Upper lobe of right lung (tissue), 1 donor: ENCODE measurements at regions not wholly inside any gene's neighbourhood (a gene's known extent, or its start where the extent isn't known, plus 50 kb on each side); places are given as distances from the start of the nearest gene placed in this dataset.

Experiments used
- ATAC-seq: fragments of 200-7000 bp; cut with Tn5 transposase; one replicate; pipeline ENCODE4 v1.9.1; 2020; ENCODE audit warnings: mild to moderate bottlenecking, moderate library complexity
- DNase-seq: peaks from one replicate; pipeline ENCODE4 v3.0.0-alpha.2; 2020
- H3K27ac ChIP-seq: fragments of 200-600 bp; one replicate; pipeline ENCODE4 v1.8.0; 2022
- H3K27me3 ChIP-seq: fragments of 200-600 bp; one replicate; pipeline ENCODE4 v1.8.0; 2022; ENCODE audit warnings: mild to moderate bottlenecking
- H3K36me3 ChIP-seq: fragments of 200-600 bp; one replicate; pipeline ENCODE4 v1.8.0; 2022
- H3K4me1 ChIP-seq: fragments of 200-600 bp; one replicate; pipeline ENCODE4 v1.8.0; 2022
- H3K4me3 ChIP-seq: fragments of 200-600 bp; one replicate; pipeline ENCODE4 v1.8.0; 2022; ENCODE audit warnings: mild to moderate bottlenecking
- H3K9me3 ChIP-seq: fragments of 200-600 bp; one replicate; pipeline ENCODE4 v1.8.0; 2022
- CTCF ChIP-seq: fragments of 200-600 bp; IDR thresholded peaks from one replicate; pipeline ENCODE4 v1.8.0; 2022; ENCODE audit warnings: antibody characterized with exemption
- intact Hi-C: fragments of 100-400 bp; cut with DNase I; formaldehyde crosslinking; loops from one replicate; pipeline ENCODE4 v1.11.0; 2022
- donor health status: DM: no; HTN: yes; CAD: no; lungs with severe emphysema.

- DNase-seq, result no peak
- no peaks in the 10 kb centered on the region for H3K4me1 ChIP-seq
- H3K4me3 ChIP-seq, result no peak overlapping the region
- no peak for ATAC-seq
- H3K27ac ChIP-seq, result no peak overlapping the region
- TF ChIP-seq CTCF, result no peak
- no peaks in the 10 kb centered on the region for H3K27me3 ChIP-seq
- H3K9me3 ChIP-seq, result no peaks in the 10 kb centered on the region
- no peaks in the 10 kb centered on the region for H3K36me3 ChIP-seq
- intact Hi-C loops, result no loop called here
Observed at GRCh38 chr1:238752327-238752726, 634.0 kb upstream of the CHRM3 start.

- DNase-seq, result no peak
- no peak overlapping the region for H3K4me3 ChIP-seq
- no peaks in the 10 kb centered on the region for H3K27me3 ChIP-seq
- intact Hi-C loops, result no loop called here
- no peaks in the 10 kb centered on the region for H3K4me1 ChIP-seq
- H3K9me3 ChIP-seq, result peaks cover 3% of the 10 kb centered on the region
- TF ChIP-seq CTCF, result no peak
- ATAC-seq, result no peak
- no peaks in the 10 kb centered on the region for H3K36me3 ChIP-seq
- H3K27ac ChIP-seq, result no peak overlapping the region
Observed at GRCh38 chr1:238745069-238745468, 641.3 kb upstream of the CHRM3 start.

- Histone ChIP-seq H3K27me3 (no peaks in the 10 kb centered on the region), H3K4me3 (no peak overlapping the region), H3K4me1 (no peaks in the 10 kb centered on the region), H3K9me3 (no peaks in the 10 kb centered on the region), H3K27ac (no peak overlapping the region), H3K36me3 (no peaks in the 10 kb centered on the region)
- no peak for ATAC-seq
- intact Hi-C loops, result no loop called here
- DNase-seq, result no peak
- no peak for TF ChIP-seq CTCF
Observed at GRCh38 chr1:238738892-238739291, 647.5 kb upstream of the CHRM3 start.

GRCh38 chr1:238727670-238728069 lies 658.7 kb upstream of the CHRM3 start:
- no peak for DNase-seq
- Histone ChIP-seq H3K36me3 (no peaks in the 10 kb centered on the region), H3K4me1 (no peaks in the 10 kb centered on the region)

GRCh38 chr1:238722812-238723211 lies 663.6 kb upstream of the CHRM3 start:
- DNase-seq (no peak), ATAC-seq (no peak)
- no peak overlapping the region for H3K27ac ChIP-seq
- no peaks in the 10 kb centered on the region for H3K9me3 ChIP-seq
- intact Hi-C loops, result no loop called here
- H3K4me3 ChIP-seq, result no peak overlapping the region
- no peaks in the 10 kb centered on the region for H3K36me3 ChIP-seq
- H3K27me3 ChIP-seq, result no peaks in the 10 kb centered on the region
- H3K4me1 ChIP-seq, result no peaks in the 10 kb centered on the region
- TF ChIP-seq CTCF, result no peak

More at GRCh38 chr1:238727670-238728069, 658.7 kb upstream of the CHRM3 start:
- H3K9me3 ChIP-seq, result no peaks in the 10 kb centered on the region
- no peak for TF ChIP-seq CTCF
- no peak overlapping the region for H3K4me3 ChIP-seq
- no peak overlapping the region for H3K27ac ChIP-seq
- H3K27me3 ChIP-seq, result no peaks in the 10 kb centered on the region
- intact Hi-C loops, result no loop called here
- ATAC-seq, result no peak

GRCh38 chr1:238710697-238711096 lies 675.7 kb upstream of the CHRM3 start:
- no peaks in the 10 kb centered on the region for H3K27me3 ChIP-seq
- TF ChIP-seq CTCF, result no peak
- ATAC-seq (no peak), DNase-seq (no peak)
- no peaks in the 10 kb centered on the region for H3K36me3 ChIP-seq
- intact Hi-C loops, result no loop called here
- H3K4me1 ChIP-seq, result no peaks in the 10 kb centered on the region
- H3K9me3 ChIP-seq, result no peaks in the 10 kb centered on the region
- no peak overlapping the region for H3K4me3 ChIP-seq
- H3K27ac ChIP-seq, result no peak overlapping the region
